HEK293 (cell line): ENCODE measurements at regions not wholly inside any gene's neighbourhood (a gene's known extent, or its start where the extent isn't known, plus 50 kb on each side); places are given as distances from the start of the nearest gene placed in this dataset.

Experiments
- CTCF ChIA-PET: fragments of 350-600 bp; formaldehyde crosslinking; extraction: SDS; loops from one replicate; lab custom pipeline; 2021; ENCODE audit warnings: antibody characterized with exemption; lab: Yijun Ruan, JAX
- POLR2A ChIA-PET: fragments of 300-600 bp; formaldehyde crosslinking; extraction: SDS; loops from one replicate; lab custom pipeline; 2020; ENCODE audit warnings: antibody characterized with exemption, inconsistent platforms; lab: Yijun Ruan, JAX
- H3K27ac ChIP-seq: fragments of 200-500 bp; sonication (Bioruptor generic); 2 replicates; pipeline ENCODE4 v1.5.1; 2014; ENCODE audit warnings: low read depth, low read length, control low read depth, inconsistent platforms; ENCODE audit errors: extremely low read depth
- H3K36me3 ChIP-seq, 2 experiments: fragments of 200-500 bp in 1 of 2; sonication (Bioruptor generic) in 1 of 2; 1 replicate in 1 of 2; 2 replicates in 1 of 2; pipeline ENCODE4 v1.5.1; 2014 to 2017; ENCODE audit warnings: inconsistent platforms in 2 of 2, low read length in 2 of 2; ENCODE audit not compliant: control insufficient read depth in 2 of 2, insufficient read depth in 1 of 2
- H3K4me1 ChIP-seq: fragments of 200-500 bp; sonication (Bioruptor generic); 2 replicates; pipeline ENCODE4 v1.5.1; 2014; ENCODE audit warnings: mild to moderate bottlenecking, low read length, inconsistent platforms; ENCODE audit not compliant: control insufficient read depth, insufficient read depth
- H3K4me3 ChIP-seq: 2 replicates; pipeline ENCODE4 v1.5.1; 2011; ENCODE audit warnings: low read depth, mild to moderate bottlenecking, control low read depth, low read length, moderate library complexity
- H3K9me3 ChIP-seq: fragments of 200-500 bp; sonication (Bioruptor generic); 2 replicates; pipeline ENCODE4 v1.5.1; 2014; ENCODE audit warnings: low read depth, low read length, inconsistent platforms; ENCODE audit not compliant: control insufficient read depth, insufficient read depth
- GLI2 ChIP-seq: fragments of 450-650 bp; formaldehyde crosslinking; IDR thresholded peaks from 2 replicates; pipeline ENCODE4; 2017; ENCODE audit warnings: missing biosample characterization, missing genetic modification characterization, low read depth, borderline replicate concordance
- KLF1 ChIP-seq: fragments of 450-650 bp; formaldehyde crosslinking; IDR thresholded peaks from 2 replicates; pipeline ENCODE4 v1.5.1; 2016; ENCODE audit warnings: missing biosample characterization, missing genetic modification characterization
- OSR2 ChIP-seq: fragments of 450-650 bp; formaldehyde crosslinking; IDR thresholded peaks from 2 replicates; pipeline ENCODE4 v1.5.1; 2016; ENCODE audit warnings: missing biosample characterization, missing genetic modification characterization
- ZBTB1 ChIP-seq: fragments of 450-650 bp; formaldehyde crosslinking; IDR thresholded peaks from 2 replicates; pipeline ENCODE4 v1.5.1; 2016; ENCODE audit warnings: missing biosample characterization, missing genetic modification characterization
- ZBTB21 ChIP-seq: fragments of 450-650 bp; formaldehyde crosslinking; IDR thresholded peaks from 2 replicates; pipeline ENCODE4 v1.5.1; 2017; ENCODE audit warnings: missing biosample characterization, missing genetic modification characterization
- ZNF112 ChIP-seq: fragments of 450-650 bp; formaldehyde crosslinking; IDR thresholded peaks from 2 replicates; pipeline ENCODE4 v1.5.0; 2017; ENCODE audit warnings: missing biosample characterization, missing genetic modification characterization
- ZNF174 ChIP-seq: fragments of 450-650 bp; formaldehyde crosslinking; IDR thresholded peaks from 2 replicates; pipeline ENCODE4 v1.5.0; 2017; ENCODE audit warnings: missing biosample characterization, mild to moderate bottlenecking, missing genetic modification characterization
- ZNF2 ChIP-seq: fragments of 450-650 bp; formaldehyde crosslinking; IDR thresholded peaks from 2 replicates; pipeline ENCODE4 v1.5.1; 2016; ENCODE audit warnings: missing biosample characterization, missing genetic modification characterization
- ZNF214 ChIP-seq: fragments of 450-650 bp; formaldehyde crosslinking; IDR thresholded peaks from 2 replicates; pipeline ENCODE4 v1.5.1; 2017; ENCODE audit warnings: missing biosample characterization, mild to moderate bottlenecking, missing genetic modification characterization, borderline replicate concordance
- ZNF654 ChIP-seq: fragments of 450-650 bp; formaldehyde crosslinking; IDR thresholded peaks from 2 replicates; pipeline ENCODE4 v1.5.1; 2016; ENCODE audit warnings: low read depth, missing biosample characterization, missing genetic modification characterization
- ZNF777 ChIP-seq: fragments of 450-650 bp; formaldehyde crosslinking; IDR thresholded peaks from 2 replicates; pipeline ENCODE4 v1.5.1; 2017; ENCODE audit warnings: missing biosample characterization, missing genetic modification characterization, borderline replicate concordance
- ZSCAN5A ChIP-seq: fragments of 450-650 bp; formaldehyde crosslinking; IDR thresholded peaks from 2 replicates; pipeline ENCODE4 v1.5.1; 2016; ENCODE audit warnings: missing biosample characterization, missing genetic modification characterization
- ZXDB ChIP-seq: fragments of 450-650 bp; formaldehyde crosslinking; IDR thresholded peaks from 2 replicates; pipeline ENCODE4 v1.5.1; 2016; ENCODE audit warnings: missing biosample characterization, missing genetic modification characterization
- TF ChIP-seq, protein P1 (sequence below): fragments of 450-650 bp; formaldehyde crosslinking; conservative IDR thresholded peaks from 2 replicates; pipeline ENCODE4 v1.5.1; 2016; ENCODE audit warnings: low read depth, missing biosample characterization, missing genetic modification characterization
- TF ChIP-seq, protein P2 (sequence below): fragments of 450-650 bp; formaldehyde crosslinking; IDR thresholded peaks from 2 replicates; pipeline ENCODE4 v1.5.1; 2016; ENCODE audit warnings: missing biosample characterization, missing genetic modification characterization, low read depth

GRCh38 chr3:59392116-59392515, 342.3 kb upstream of the CFAP20DC start:
- ChIA-PET CTCF (no interaction called here), POLR2A (no interaction called here)
- no peaks in the 10 kb centered on the region for H3K9me3 ChIP-seq
- no peak overlapping the region for H3K27ac ChIP-seq
- no peaks in the 10 kb centered on the region for H3K4me1 ChIP-seq
- H3K36me3 ChIP-seq = no peaks in the 10 kb centered on the region
- H3K4me3 ChIP-seq = no peak overlapping the region
- TF ChIP-seq KLF1 (tag by site-specific recombination) (no peak), ZBTB1 (tag by site-specific recombination) (no peak), ZNF174 (tag by site-specific recombination) (no peak)

- CTCF ChIA-PET = no interaction called here
- POLR2A ChIA-PET = no interaction called here
- no peak overlapping the region for H3K4me3 ChIP-seq
- H3K36me3 ChIP-seq = no peaks in the 10 kb centered on the region
- H3K27ac ChIP-seq = no peak overlapping the region
- no peaks in the 10 kb centered on the region for H3K4me1 ChIP-seq
- no peak for TF ChIP-seq ZBTB21 (tag by site-specific recombination)
- TF ChIP-seq ZNF654 (tag by site-specific recombination) = no peak
- TF ChIP-seq ZXDB (tag by site-specific recombination) = no peak
- TF ChIP-seq ZSCAN5A (tag by site-specific recombination) = no peak
- TF ChIP-seq, protein P1, sequence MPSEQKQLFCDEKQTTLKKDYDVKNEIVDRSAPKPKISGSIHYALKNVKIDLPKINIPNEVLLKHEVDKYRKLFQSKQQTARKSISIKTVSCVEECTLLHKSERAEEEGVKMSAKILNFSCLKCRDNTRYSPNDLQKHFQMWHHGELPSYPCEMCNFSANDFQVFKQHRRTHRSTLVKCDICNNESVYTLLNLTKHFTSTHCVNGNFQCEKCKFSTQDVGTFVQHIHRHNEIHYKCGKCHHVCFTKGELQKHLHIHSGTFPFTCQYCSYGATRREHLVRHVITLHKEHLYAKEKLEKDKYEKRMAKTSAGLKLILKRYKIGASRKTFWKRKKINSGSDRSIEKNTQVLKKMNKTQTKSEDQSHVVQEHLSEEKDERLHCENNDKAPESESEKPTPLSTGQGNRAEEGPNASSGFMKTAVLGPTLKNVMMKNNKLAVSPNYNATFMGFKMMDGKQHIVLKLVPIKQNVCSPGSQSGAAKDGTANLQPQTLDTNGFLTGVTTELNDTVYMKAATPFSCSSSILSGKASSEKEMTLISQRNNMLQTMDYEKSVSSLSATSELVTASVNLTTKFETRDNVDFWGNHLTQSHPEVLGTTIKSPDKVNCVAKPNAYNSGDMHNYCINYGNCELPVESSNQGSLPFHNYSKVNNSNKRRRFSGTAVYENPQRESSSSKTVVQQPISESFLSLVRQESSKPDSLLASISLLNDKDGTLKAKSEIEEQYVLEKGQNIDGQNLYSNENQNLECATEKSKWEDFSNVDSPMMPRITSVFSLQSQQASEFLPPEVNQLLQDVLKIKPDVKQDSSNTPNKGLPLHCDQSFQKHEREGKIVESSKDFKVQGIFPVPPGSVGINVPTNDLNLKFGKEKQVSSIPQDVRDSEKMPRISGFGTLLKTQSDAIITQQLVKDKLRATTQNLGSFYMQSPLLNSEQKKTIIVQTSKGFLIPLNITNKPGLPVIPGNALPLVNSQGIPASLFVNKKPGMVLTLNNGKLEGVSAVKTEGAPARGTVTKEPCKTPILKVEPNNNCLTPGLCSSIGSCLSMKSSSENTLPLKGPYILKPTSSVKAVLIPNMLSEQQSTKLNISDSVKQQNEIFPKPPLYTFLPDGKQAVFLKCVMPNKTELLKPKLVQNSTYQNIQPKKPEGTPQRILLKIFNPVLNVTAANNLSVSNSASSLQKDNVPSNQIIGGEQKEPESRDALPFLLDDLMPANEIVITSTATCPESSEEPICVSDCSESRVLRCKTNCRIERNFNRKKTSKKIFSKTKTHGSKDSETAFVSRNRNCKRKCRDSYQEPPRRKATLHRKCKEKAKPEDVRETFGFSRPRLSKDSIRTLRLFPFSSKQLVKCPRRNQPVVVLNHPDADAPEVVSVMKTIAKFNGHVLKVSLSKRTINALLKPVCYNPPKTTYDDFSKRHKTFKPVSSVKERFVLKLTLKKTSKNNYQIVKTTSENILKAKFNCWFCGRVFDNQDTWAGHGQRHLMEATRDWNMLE (tag by site-specific recombination) = no peak
- no peak for TF ChIP-seq ZNF214 (tag by site-specific recombination)
- no peak for TF ChIP-seq ZNF112 (tag by site-specific recombination)
- TF ChIP-seq, protein P2, sequence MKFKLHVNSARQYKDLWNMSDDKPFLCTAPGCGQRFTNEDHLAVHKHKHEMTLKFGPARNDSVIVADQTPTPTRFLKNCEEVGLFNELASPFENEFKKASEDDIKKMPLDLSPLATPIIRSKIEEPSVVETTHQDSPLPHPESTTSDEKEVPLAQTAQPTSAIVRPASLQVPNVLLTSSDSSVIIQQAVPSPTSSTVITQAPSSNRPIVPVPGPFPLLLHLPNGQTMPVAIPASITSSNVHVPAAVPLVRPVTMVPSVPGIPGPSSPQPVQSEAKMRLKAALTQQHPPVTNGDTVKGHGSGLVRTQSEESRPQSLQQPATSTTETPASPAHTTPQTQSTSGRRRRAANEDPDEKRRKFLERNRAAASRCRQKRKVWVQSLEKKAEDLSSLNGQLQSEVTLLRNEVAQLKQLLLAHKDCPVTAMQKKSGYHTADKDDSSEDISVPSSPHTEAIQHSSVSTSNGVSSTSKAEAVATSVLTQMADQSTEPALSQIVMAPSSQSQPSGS (tag by site-specific recombination) = no peak
- TF ChIP-seq OSR2 (tag by site-specific recombination) = no peak
- TF ChIP-seq ZNF777 = no peak
- no peak for TF ChIP-seq ZNF2 (tag by site-specific recombination)
- TF ChIP-seq GLI2 (tag by site-specific recombination) = no peak
- H3K9me3 ChIP-seq = no peaks in the 10 kb centered on the region
These were observed 341.3 kb upstream of the CFAP20DC start for GRCh38 chr3:59391131-59391530.
